CD4-positive, alpha-beta T cell treated with Interleukin-4 for 4 hours (primary cell): ENCODE measurements at regions not wholly inside any gene's neighbourhood (a gene's known extent, or its start where the extent isn't known, plus 50 kb on each side); places are given as distances from the start of the nearest gene placed in this dataset.
A peak's percentile ranks its signal among the peaks of the same experiment; 100 is the strongest.

ENCODE experiments used
- DNase-seq: peaks from one replicate; pipeline ENCODE4 v3.0.0-alpha.2; 2020

DNA sequence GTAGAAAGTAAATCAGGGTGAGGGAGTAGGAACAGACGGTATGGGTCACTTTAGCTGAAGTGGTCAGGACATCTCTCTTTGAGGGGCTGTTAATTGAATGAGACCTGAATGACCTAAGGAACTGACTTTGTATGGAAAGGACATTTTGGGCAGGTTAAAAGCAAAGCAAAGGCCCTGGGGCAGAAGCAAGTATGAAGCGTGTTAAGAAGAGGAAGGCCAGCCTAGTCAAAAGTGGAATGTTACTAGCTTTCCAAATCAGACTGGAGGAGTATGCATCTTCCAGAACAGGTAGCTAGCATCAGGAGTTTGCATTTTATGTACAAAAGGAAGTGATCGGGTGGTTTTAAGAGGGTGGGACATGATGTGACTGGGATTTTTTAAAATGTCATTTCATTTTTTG lies 70.9 kb upstream of the PCGF5 start:
- DNase-seq, result no peak

DNA sequence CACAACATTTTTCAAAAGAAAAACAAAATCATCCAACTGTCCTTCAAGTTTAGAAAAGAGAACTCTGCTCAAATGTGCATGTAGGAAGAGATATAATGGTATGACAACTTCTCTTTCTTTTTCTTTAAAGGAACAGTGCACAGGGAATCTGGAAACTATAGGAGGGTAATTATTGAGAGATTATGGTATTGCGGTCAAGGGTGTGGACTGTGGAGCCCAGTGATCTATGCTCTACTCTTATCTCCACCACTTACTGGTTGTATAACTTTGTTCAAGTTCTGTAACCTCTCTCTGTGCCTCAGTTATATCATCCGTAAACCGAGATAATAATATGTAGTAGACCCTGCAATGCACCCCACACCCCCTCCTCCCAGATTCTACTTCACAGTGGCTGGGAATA lies 69.8 kb upstream of the PCGF5 start:
- DNase-seq, result no peak

DNA sequence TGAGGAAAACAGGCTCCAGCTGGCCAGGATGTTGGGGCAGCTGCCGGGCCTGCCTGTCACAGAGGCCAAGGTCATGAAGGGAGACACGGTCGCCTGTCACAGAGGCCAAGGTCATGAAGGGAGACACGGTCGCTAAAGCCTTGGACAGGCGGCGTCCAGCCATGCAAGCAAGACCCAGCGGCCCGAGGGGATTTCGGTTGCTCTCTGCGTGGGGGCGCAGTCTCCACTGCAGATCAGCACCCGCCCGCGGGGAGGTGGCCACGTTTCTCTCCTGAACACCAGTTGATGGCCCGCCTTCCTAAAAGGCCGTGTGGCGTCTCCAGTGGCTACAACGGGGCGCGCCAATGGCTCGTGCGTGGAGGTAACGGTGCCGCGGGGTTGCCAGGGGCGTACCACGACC lies 67.0 kb upstream of the PCGF5 start:
- no peak for DNase-seq

DNA sequence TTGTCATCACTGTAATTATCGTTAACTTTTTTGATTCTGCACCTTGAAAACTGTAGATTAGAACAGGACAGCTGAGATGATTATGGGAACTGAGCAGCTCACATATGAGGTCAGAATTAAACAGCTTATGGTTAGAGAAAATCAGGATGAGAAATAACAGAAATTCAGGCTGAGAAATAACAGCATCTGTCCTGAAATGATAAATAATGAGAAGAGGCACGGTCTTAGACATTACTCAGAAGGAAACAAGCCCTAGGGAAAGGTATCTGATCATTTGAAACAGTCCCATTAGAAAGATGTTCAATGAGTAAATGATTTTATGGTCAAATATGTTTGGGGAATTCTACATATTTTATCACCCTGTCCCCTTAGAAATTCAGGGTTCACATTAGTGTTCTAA lies 65.6 kb upstream of the PCGF5 start:
- no peak for DNase-seq

DNA sequence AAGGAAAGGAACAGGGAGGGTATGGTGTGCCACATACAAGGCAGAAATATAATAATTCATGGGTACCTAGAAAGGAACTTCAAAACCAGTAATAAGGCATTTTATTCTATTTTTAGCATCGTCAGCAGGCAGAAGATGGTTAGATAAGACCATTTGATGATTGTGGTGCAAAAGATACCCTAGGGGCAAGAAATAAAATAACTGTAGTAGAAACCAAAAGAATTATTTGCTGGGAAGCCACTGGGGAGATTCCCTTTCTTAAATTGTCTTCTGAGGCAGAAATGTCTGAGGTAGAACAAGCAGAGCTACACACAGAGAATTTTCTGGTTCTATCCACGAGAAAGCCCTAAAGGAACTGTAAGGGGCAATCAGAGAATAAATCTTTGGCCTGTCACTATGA lies 64.3 kb upstream of the PCGF5 start:
- no peak for DNase-seq

DNA sequence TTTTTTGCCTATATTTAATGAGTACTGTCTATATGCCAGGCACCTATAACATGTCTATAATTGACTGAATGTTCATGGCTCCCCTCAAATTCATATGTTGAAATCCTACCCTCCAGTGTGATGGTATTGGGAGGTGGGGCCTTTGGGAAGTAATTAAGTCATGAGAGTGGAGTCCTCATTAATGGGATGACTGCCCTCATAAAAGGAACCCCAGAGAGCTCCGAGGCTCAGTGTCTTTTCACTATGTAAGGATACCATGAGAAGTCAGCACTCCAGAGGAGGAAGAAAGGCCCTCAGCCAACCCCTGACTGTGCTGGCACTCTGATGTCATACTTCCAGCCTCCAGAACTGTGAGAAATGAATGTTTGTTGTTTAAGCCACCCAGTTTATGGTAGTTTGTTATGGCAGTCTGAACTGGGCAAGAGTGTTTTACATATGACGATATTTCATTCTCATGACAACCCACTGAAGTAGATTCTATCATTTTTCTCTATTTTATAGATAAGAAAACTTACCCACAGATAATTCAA lies 61.1 kb upstream of the PCGF5 start:
- no peak for DNase-seq

DNA sequence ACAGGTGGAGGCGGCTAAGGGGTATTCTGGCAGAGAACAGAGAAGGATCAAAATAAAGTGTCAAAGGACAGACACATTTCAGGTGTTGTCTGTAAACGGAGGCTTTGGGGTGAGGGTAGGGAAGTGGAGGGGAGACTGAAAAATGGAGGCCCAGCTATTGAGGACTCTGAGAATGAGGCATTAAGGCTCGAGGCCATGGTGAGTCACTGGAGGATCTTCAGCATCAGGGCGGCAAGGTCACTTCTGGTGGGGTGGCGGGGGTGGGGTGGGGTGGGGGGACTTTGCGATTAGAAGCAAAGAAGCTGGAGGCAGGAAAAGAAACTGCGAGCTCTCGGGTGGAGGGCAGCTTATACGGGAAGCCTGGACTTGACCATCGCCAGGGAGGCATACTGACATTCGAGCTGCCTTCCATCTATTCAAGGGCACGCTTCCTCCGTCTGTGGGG lies 58.4 kb upstream of the PCGF5 start:
- DNase-seq, result peak; percentile 27

DNA sequence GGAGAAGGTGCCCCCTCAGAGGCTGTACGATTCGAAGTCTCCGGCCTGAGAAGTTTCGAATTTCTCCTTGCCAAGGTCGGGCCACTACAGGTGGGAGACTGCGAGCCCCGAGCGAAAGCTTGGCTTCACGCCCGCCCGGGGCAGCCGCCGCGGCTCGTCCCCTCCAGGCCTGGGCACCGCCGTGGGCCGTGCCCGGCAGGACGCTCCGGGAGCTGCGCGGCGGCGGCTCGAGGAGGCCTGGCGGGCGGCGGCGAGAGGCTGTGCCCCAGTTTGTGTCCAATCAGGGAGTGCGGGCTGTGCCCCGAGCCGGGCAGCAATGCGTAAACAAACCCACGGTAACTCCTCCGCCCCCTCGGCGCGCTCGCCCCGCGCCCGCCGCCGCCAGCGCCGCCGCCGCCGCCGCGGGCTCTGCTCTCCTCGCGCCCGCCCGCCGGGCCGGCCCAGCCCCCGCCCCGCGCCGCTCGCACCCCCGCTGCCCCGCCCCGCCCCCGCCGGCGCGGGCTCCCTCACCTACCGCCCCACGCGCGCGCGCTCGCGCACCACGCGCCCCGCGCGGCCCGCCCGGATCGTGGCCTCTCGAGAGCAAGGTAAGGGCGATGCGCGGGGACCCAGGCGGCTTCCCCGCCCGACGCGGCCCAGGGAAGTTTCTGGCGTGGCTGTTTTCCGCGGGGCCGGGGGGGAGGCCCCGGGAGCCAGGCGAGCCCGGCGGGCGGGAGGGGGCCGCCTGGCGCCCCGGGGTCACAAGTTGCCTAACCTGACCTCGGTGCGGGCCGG lies 57.8 kb upstream of the PCGF5 start:
- peak; percentile 79 for DNase-seq

DNA sequence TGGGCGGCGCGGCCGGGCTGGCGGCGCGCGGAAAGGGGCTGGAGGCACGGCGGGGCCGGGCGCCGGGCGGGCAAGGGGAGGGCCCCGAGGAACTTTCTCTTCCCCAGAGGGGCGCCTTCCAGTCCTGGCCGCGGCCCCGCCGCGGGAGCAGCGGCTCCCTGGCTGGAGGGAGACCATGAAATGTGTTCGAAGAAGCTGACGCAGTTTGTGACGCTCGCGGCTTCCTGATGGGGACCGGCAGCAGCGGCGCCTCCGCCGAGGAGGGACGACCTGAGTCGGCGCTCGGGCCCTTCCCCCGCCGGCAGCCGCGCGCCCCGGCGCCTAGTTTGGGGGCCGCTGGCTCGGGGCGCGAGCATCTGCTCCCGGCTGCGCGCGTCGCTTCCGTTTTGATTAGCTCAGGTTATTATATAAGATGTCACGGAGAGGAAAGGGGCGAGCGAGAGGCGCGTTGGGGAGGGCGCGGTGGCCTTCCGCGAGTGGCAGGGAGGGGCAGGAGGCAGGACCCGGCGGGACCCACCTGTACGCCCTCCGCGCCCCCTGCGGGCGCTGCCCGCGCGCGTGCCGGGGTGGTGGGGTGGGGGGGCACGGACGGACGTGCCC lies 57.1 kb upstream of the PCGF5 start:
- peak; percentile 76 for DNase-seq

DNA sequence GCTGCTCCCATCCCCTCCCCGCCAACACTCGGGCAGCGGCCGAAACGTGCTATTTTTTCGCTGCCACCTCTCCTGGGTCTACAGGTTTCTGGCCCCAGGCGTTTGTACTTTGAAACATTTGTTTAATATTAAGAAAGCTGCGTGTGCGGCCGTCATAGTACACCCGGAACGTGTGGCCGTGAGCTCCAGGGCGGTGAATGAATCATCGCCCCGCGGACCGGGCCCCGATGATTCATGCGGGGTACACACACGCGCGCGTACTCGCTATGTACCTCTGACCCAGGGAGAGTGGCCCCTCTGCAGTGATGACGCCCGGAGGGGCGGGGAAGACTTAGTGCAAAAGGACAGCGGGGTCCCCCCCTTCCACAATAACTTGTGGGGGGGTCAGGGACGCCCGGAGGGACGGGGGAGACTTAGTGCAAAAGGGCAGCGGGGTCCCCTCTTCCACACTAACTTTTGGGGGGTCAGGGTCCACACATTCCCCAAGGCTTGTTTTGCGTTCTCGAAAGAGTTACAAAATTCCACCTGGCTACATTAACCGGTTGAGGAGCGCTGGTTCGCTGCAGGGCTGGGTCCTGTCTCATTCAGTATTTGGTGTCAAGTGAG lies 56.5 kb upstream of the PCGF5 start:
- peak; percentile 83 for DNase-seq

DNA sequence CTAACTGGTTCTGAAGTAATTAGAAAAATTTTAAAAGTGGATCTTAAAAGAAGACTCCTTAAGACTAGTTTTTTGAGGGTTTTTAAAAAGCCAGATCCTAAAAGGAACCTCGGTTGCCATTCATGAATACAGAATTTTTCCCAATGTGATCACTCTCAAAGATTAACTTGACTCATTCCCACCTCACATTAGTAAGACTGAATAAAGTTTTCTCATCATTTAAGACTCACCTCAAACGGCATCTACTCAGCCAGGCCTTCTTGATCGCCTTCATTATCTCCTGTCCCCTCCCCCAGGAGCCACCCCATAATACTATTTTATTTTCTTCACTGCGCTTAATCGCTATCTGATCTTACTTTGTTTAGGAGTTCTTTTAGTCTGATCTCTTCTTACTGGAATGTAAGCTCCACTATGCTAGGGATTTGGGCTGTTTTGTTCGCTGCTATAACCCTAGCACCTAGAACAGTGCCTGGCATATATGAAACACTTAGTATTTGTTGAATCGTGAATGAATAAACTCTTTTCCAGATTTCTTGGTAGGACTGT lies 55.9 kb upstream of the PCGF5 start:
- DNase-seq, result no peak

DNA sequence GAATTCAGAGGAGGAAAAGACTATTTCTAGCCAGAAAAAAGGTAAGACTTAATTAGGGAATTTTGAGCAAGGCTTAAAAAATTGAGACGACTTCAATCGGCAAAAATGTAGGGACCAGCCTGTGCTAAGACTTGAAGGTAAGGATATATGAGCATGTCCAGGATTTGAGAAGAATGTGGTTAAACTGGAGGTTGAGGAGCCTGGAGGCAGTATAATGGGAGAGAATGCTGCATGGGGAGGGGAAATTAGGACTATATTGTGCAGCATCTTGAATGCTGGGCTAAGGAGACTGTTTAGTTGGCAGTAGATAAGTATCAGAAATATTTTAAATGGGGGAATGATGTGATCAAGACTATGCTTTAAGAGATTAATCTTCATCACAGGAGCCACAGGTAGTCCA lies 53.1 kb upstream of the PCGF5 start:
- no peak for DNase-seq

DNA sequence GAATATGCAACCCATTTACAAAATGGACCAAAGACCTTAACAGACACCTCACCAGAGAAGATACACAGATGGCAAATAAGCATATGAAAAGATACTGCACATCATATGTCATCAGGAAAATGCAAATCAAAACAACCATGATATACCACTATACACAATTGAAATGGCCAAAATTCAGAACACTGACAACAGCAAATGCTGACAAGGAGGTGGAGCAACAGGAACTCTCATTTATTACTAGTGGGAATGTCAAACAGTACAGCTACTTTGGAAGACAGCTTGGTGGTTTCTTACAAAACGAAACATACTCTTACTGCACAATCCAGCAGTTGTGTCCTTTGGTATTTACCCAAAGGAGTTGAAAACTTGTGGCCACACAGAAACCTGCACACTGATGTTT lies 50.0 kb upstream of the PCGF5 start:
- DNase-seq, result no peak
